ENCODE measurements at regions not wholly inside any gene's neighbourhood (a gene's known extent, or its start where the extent isn't known, plus 50 kb on each side); places are given as distances from the start of the nearest gene placed in this dataset.
"Not testable (repeated sequence)": the region's sequence is repeated elsewhere in the genome, so short reads cannot be mapped to it uniquely, and the experiment has no call there.

DNA sequence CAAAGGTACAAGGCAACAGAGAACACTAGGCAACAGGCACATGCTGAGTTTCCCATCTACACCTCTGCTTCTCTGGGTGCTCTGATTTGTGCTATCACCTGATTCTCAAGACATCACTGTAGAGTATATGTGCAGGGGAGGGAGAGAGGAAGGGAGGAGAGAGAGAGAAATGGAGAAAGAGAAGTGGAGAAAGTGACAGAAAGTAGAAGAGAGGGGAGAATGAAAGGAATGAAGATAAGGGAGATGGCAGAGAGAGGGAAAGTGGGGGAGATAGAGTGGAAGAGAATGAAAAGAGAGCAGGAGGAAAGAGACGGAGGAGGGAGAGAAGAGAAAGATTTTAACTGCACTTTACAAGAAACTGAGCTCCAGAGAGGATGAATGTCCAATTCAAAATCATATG lies 340.7 kb upstream of the CDH5 start:
- Histone ChIP-seq H3K9me3 (ENCODE audit: control insufficient read depth, low read length) (no peaks in the 10 kb centered on the region), H3K27me3 (ENCODE audit: control insufficient read depth, insufficient read depth) (no peaks in the 10 kb centered on the region), H3K27ac (ENCODE audit: low read length) (no peak overlapping the region), H3K4me3 (ENCODE audit: low read length) (no peak overlapping the region), H3K4me1 (ENCODE audit: control insufficient read depth, insufficient read depth, low read length) (no peaks in the 10 kb centered on the region)
- DNase-seq (no peak), ATAC-seq (no peak)
- intact Hi-C loops (cut with DNase I) = no loop called here
- WGBS = 0% methylated on average over 1 of the region's 1 CpG

DNA sequence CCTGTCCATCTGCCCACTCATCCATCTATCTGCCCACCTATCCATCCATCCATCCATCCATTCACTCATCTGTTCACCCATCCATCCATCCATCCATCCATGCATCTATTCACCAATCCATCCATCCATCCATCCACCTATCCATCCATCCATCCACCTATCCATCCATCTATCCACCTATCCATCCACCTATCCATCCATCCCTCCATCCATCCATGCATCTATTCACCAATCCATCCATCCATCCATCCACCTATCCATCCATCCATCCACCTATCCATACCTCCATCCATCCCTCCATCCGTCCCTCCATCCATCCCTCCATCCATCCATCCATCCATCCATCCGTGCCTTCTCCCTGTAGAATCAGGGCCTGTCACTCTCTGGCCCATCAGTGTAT lies 341.9 kb upstream of the CDH5 start:
- 87% methylated on average over 2 of the region's 2 CpGs for WGBS
- H3K4me3 ChIP-seq (ENCODE audit: low read length); H3K27me3 ChIP-seq (ENCODE audit: control insufficient read depth, insufficient read depth); H3K4me1 ChIP-seq (ENCODE audit: control insufficient read depth, insufficient read depth, low read length); H3K27ac ChIP-seq (ENCODE audit: low read length); intact Hi-C loops (cut with DNase I); ATAC-seq; DNase-seq; H3K9me3 ChIP-seq (ENCODE audit: control insufficient read depth, low read length): not testable (repeated sequence)

DNA sequence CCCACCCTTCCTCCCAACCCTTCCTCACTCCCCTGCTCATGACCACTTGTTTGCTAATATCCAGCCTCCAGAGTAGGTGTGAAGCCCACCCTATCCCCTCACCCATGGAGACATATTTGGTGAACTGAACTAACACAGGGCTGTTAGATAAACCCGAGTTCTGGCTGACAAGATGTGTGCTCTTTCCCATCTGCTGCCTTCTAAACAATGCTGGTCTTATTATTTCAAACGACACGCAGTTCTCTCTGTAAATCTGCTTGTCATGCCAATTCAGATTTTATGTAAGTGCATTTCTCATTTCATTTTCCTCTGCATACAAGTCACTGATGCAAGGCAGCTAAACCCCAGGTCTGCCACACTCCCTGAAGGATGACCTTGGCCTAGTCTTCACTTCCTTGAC lies 343.0 kb upstream of the CDH5 start:
- intact Hi-C loops (cut with DNase I) = no loop called here
- Histone ChIP-seq H3K9me3 (ENCODE audit: control insufficient read depth, low read length) (no peaks in the 10 kb centered on the region), H3K27me3 (ENCODE audit: control insufficient read depth, insufficient read depth) (no peaks in the 10 kb centered on the region), H3K27ac (ENCODE audit: low read length) (no peak overlapping the region), H3K4me3 (ENCODE audit: low read length) (no peak overlapping the region), H3K4me1 (ENCODE audit: control insufficient read depth, insufficient read depth, low read length) (no peaks in the 10 kb centered on the region)
- no peak for ATAC-seq
- WGBS = 54% methylated on average over 3 of the region's 3 CpGs
- DNase-seq = no peak

DNA sequence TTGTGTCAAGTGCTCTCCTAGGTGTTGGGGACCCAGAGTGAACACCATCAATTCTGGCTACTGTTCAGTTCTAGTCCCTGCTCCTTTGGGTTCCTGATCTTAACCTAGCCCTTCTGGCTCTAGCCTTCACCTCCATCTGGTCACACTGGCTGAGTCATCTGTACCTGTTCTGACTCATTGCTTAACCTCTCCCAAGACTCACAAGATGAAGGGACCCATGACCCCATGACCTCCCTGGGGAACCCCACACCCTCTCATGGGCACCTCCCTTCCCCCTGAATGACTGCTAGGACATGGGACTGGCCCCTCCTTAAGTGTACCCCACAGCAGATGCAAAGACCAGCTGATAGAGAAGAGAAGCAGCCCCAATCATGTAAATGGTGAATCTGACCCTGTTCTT lies 345.8 kb upstream of the CDH5 start:
- intact Hi-C loops (cut with DNase I) = no loop called here
- Histone ChIP-seq H3K4me3 (ENCODE audit: low read length) (no peak overlapping the region), H3K9me3 (ENCODE audit: control insufficient read depth, low read length) (no peaks in the 10 kb centered on the region), H3K4me1 (ENCODE audit: control insufficient read depth, insufficient read depth, low read length) (no peaks in the 10 kb centered on the region), H3K27ac (ENCODE audit: low read length) (no peak overlapping the region), H3K27me3 (ENCODE audit: control insufficient read depth, insufficient read depth) (no peaks in the 10 kb centered on the region)
- DNase-seq (no peak), ATAC-seq (no peak)

DNA sequence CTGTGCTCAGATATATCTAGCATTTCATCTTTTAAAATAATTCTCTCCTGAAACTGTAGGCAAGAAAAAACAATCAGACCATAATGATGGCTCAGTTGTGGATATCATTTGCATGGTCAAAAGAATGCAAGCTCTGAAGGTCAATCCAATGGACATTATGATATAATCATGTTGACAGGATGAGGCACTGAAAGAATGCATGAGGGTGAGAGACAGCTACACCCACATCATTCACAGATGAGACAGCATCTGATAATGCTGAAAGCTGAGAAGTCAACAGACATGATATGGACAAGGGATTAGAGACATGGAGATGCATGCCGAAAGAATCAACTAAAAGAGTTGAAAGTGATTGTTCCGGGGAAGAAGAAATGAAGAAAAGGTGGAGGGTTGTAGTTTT lies 346.4 kb upstream of the CDH5 start:
- H3K9me3 ChIP-seq (ENCODE audit: control insufficient read depth, low read length) = no peaks in the 10 kb centered on the region
- no peak for DNase-seq
- no peak for ATAC-seq
- no peaks in the 10 kb centered on the region for H3K27me3 ChIP-seq (ENCODE audit: control insufficient read depth, insufficient read depth)
- H3K27ac ChIP-seq (ENCODE audit: low read length) = no peak overlapping the region
- intact Hi-C loops (cut with DNase I) = no loop called here
- 85% methylated on average over 2 of the region's 2 CpGs for WGBS
- no peak overlapping the region for H3K4me3 ChIP-seq (ENCODE audit: low read length)
- H3K4me1 ChIP-seq (ENCODE audit: control insufficient read depth, insufficient read depth, low read length) = no peaks in the 10 kb centered on the region

DNA sequence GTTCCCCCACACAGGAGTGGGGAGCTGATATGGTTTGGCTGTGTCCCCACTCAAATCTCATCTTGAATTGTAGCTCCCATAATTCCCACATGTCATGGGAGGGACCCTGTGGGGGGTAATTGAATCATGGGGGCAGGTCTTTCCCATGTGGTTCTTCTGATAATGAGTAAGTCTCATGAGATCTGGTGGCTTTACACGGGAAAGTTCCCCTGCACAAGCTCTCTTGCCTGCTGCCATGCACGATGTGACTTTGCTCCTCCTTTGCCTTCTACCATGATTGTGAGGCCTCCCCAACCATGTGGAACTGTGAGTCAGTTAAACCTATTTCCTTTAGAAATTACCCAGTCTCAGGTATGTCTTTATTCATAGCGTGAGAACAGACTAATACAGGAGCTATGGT lies 347.0 kb upstream of the CDH5 start:
- not testable (repeated sequence) for ATAC-seq; H3K4me1 ChIP-seq (ENCODE audit: control insufficient read depth, insufficient read depth, low read length); H3K27ac ChIP-seq (ENCODE audit: low read length); H3K9me3 ChIP-seq (ENCODE audit: control insufficient read depth, low read length); H3K27me3 ChIP-seq (ENCODE audit: control insufficient read depth, insufficient read depth); DNase-seq; H3K4me3 ChIP-seq (ENCODE audit: low read length)
- 87% methylated on average over 3 of the region's 3 CpGs for WGBS
- intact Hi-C loops (cut with DNase I) = loop anchor here in 1 of 4 donors (5.0 kb wide), 1 partner anchor 143 kb away; no protein-coding TSS in a partner anchor

DNA sequence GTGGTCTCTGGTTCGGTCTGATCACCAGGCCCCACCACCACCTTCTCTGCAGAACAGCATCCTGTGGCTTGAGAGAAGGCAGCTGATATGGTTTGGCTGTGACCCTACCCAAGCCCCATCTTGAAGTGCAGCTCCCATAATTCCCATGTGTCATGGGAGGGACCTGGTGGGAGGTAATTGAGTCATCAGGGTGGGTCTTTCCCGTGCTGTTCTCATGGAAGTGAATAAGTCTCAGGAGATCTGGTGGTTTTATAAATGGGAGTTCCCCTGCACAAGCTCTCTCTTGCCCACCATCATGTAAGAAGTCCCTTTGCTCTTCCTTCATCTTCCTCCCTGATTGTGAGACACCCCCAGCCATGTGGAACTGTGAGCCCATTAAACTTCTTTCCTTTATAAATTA lies 352.3 kb upstream of the CDH5 start:
- Histone ChIP-seq H3K27ac (ENCODE audit: low read length) (no peak overlapping the region), H3K4me3 (ENCODE audit: low read length) (no peak overlapping the region), H3K9me3 (ENCODE audit: control insufficient read depth, low read length) (no peaks in the 10 kb centered on the region), H3K27me3 (ENCODE audit: control insufficient read depth, insufficient read depth) (no peaks in the 10 kb centered on the region), H3K4me1 (ENCODE audit: control insufficient read depth, insufficient read depth, low read length) (no peaks in the 10 kb centered on the region)
- ATAC-seq (no peak), DNase-seq (no peak)
- intact Hi-C loops (cut with DNase I) = no loop called here
- WGBS = 77% methylated on average over 2 of the region's 2 CpGs

DNA sequence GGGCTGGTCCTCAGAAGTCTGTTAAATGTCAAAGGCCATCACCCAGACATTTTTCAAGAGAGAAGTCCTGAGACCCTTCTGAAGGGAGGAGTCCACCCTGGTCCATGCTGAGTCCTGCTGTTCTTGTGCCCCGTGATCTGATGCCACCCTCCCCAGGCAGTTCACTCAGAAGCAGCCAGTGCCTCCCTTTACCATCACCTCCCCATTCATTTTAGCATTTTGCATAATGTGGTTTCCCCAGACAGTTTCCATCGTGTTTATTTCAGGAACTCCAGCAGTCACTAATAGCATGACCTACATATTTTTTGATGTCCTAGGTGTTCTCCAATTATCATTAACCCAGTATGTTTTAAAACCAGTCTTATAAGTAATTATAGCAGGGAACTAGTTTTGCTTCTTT lies 353.0 kb upstream of the CDH5 start:
- Histone ChIP-seq H3K27ac (ENCODE audit: low read length) (no peak overlapping the region), H3K9me3 (ENCODE audit: control insufficient read depth, low read length) (no peaks in the 10 kb centered on the region), H3K4me1 (ENCODE audit: control insufficient read depth, insufficient read depth, low read length) (no peaks in the 10 kb centered on the region), H3K27me3 (ENCODE audit: control insufficient read depth, insufficient read depth) (no peaks in the 10 kb centered on the region), H3K4me3 (ENCODE audit: low read length) (no peak overlapping the region)
- DNase-seq = no peak
- 82% methylated on average over 2 of the region's 2 CpGs for WGBS
- ATAC-seq = no peak
- intact Hi-C loops (cut with DNase I) = no loop called here

DNA sequence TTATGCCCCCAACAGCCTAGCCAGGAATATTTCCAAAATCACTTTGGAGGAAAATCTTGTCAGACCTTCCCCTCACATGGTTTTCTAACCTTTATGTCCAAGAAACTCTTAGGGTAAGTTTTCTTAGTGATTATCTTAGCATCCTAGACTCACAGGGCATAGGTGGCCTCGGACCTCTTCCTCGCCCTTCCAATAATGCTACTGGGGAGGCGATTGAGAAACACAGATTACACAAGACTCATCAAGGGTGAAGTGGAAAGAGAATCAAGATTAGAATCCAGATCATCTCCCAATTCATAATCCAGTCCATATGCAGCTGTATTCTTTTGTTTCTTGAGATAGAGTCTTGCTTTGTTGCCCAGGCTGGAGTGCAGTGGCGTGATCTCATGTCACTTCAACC lies 358.4 kb upstream of the CDH5 start:
- WGBS = 96% methylated on average over 4 of the region's 4 CpGs
- intact Hi-C loops (cut with DNase I) = no loop called here
- ATAC-seq = no peak
- H3K27ac ChIP-seq (ENCODE audit: low read length) = no peak overlapping the region
- no peaks in the 10 kb centered on the region for H3K4me1 ChIP-seq (ENCODE audit: control insufficient read depth, insufficient read depth, low read length)
- no peaks in the 10 kb centered on the region for H3K9me3 ChIP-seq (ENCODE audit: control insufficient read depth, low read length)
- no peaks in the 10 kb centered on the region for H3K27me3 ChIP-seq (ENCODE audit: control insufficient read depth, insufficient read depth)
- no peak for DNase-seq
- no peak overlapping the region for H3K4me3 ChIP-seq (ENCODE audit: low read length)

DNA sequence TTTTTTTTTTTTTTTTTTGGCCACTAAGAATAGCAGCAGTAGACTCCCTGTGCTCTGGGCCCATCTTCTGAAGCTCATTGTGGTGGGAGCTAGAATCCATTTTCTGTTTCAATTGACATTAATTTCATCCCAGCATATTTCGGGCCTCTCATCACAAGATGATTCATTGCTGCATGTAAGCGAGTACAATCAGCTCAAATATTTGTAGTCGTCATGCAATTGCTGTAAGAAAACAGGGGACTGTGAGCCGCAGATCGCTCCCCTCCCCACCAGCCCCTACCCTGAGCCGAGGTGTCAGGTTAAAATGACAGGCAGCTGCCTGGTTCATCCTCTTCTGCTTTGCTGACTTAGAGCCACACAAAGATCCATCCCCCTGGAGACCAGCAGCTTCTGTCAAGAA lies 358.8 kb upstream of the CDH5 start:
- intact Hi-C loops (cut with DNase I) = no loop called here
- 54% methylated on average over 6 of the region's 6 CpGs for WGBS
- no peaks in the 10 kb centered on the region for H3K27me3 ChIP-seq (ENCODE audit: control insufficient read depth, insufficient read depth)
- DNase-seq (no peak), ATAC-seq (no peak)
- H3K4me1 ChIP-seq (ENCODE audit: control insufficient read depth, insufficient read depth, low read length) = no peaks in the 10 kb centered on the region
- no peaks in the 10 kb centered on the region for H3K9me3 ChIP-seq (ENCODE audit: control insufficient read depth, low read length)
- H3K4me3 ChIP-seq (ENCODE audit: low read length) = no peak overlapping the region
- H3K27ac ChIP-seq (ENCODE audit: low read length) = no peak overlapping the region

DNA sequence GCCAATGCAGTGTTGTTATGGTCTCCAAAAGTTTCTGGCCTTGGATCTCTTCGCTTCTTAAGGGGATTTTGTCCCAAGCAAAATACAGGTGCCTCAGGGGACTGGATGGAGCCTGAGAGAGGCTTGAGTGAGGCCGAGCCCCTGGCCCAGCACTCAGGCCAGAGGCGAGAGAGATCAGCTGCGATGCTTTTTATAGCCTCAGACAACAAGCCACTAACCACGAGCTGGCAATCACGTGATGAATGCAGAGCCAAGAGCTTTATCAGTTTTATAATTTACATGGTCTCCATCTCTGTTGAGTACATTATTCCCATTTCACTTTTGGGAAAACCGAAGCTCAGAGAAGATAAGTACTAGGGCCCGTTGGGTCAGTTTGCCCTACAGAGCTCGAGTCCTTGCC lies 360.0 kb upstream of the CDH5 start:
- DNase-seq (no peak), ATAC-seq (peak in 1 of 2 donors; percentile 36)
- intact Hi-C loops (cut with DNase I) = no loop called here
- H3K9me3 ChIP-seq (ENCODE audit: control insufficient read depth, low read length) = no peaks in the 10 kb centered on the region
- H3K27me3 ChIP-seq (ENCODE audit: control insufficient read depth, insufficient read depth) = no peaks in the 10 kb centered on the region
- no peak overlapping the region for H3K4me3 ChIP-seq (ENCODE audit: low read length)
- no peaks in the 10 kb centered on the region for H3K4me1 ChIP-seq (ENCODE audit: control insufficient read depth, insufficient read depth, low read length)
- H3K27ac ChIP-seq (ENCODE audit: low read length) = no peak overlapping the region
- WGBS = 65% methylated on average over 9 of the region's 9 CpGs

DNA sequence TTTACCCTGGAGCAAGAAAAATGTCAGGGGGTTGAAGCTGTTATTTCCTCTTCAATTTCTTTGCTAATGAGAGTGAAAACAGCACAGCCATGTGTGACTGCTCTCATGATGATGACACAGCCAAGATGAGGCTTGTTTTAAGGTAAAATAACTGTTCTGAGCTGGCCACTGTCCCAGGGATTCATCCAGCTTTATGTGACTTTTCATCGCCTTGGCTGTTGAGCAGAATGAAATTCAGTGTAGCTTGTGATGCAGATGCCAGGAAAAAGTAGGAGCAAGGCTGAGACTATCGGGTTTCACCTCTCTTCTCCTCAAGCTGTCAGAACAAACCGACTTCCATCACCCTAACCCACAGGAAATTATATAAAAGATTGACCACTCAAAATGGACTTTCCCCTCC lies 361.8 kb upstream of the CDH5 start:
- 50% methylated on average over 3 of the region's 3 CpGs for WGBS
- ATAC-seq = no peak
- intact Hi-C loops (cut with DNase I) = no loop called here

More for the DNA sequence above, 361.8 kb upstream of the CDH5 start:
- Histone ChIP-seq H3K9me3 (ENCODE audit: control insufficient read depth, low read length) (no peaks in the 10 kb centered on the region), H3K4me1 (ENCODE audit: control insufficient read depth, insufficient read depth, low read length) (no peaks in the 10 kb centered on the region), H3K4me3 (ENCODE audit: low read length) (no peak overlapping the region), H3K27me3 (ENCODE audit: control insufficient read depth, insufficient read depth) (no peaks in the 10 kb centered on the region), H3K27ac (ENCODE audit: low read length) (no peak overlapping the region)
- no peak for DNase-seq
